PFSK-1 (cell line): ENCODE measurements at regions not wholly inside any gene's neighbourhood (a gene's known extent, or its start where the extent isn't known, plus 50 kb on each side); places are given as distances from the start of the nearest gene placed in this dataset.

ENCODE experiments used
- FOXP2 ChIP-seq: optimal IDR thresholded peaks from 2 replicates; pipeline ENCODE3; 2011; ENCODE audit warnings: borderline replicate concordance, control low read depth, inconsistent platforms; ENCODE audit not compliant: insufficient read depth; ENCODE audit errors: extremely low read length, extremely low read depth
- REST ChIP-seq, 2 experiments: IDR thresholded peaks; 2 replicates each; pipeline versions ENCODE4 v1.6.1 to v1.8.0; 2011 to 2012; ENCODE audit warnings: low read depth in 2 of 2, low read length in 2 of 2, control low read depth in 1 of 2, inconsistent platforms in 1 of 2, mild to moderate bottlenecking in 1 of 2, moderate library complexity in 1 of 2; ENCODE audit not compliant: insufficient read depth in 1 of 2
- TAF1 ChIP-seq: IDR thresholded peaks from 2 replicates; pipeline ENCODE4 v1.6.1; 2012; ENCODE audit warnings: low read length, control low read depth, borderline replicate concordance; ENCODE audit not compliant: insufficient read depth

GRCh38 chr12:88781909-88782308 lies 201.6 kb upstream of the KITLG start:
- TF ChIP-seq REST (IDR thresholded peaks at IDR 0.05; ENCODE audit: insufficient read depth in 1 of 2, low read depth in 2 of 2, low read length in 2 of 2) (no peak), TAF1 (no peak), FOXP2 (no peak)
